PC-9 (cell line): ENCODE measurements at regions not wholly inside any gene's neighbourhood (a gene's known extent, or its start where the extent isn't known, plus 50 kb on each side); places are given as distances from the start of the nearest gene placed in this dataset.

Experiments used
- BruUV-seq: library from RNA; stranded (reverse); fragments of 400-500 nt; replicated peaks from 2 replicates; lab custom pipeline; 2021; lab: Mats Ljungman, UMichigan
- CTCF ChIA-PET: fragments of 300-600 bp; sonication (Branson Sonifier 250); formaldehyde crosslinking; loops from one replicate; lab custom pipeline; 2022; ENCODE audit warnings: antibody characterized with exemption; lab: Charles Lee
- POLR2A ChIA-PET: fragments of 300-600 bp; sonication (Branson Sonifier 250); formaldehyde crosslinking; loops from one replicate; lab custom pipeline; 2022; ENCODE audit warnings: antibody characterized with exemption; ENCODE audit not compliant: unreplicated experiment; lab: Charles Lee
- DNase-seq, 2 experiments: peaks; one replicate each; pipeline versions ENCODE4 v3.0.0 to v3.0.0-alpha.2; 2015 to 2022; ENCODE audit warnings: mixed read lengths in 1 of 2
- H2AFZ ChIP-seq: fragments of 200-600 bp; sonication (generic); 2 replicates; pipeline ENCODE4 v1.8.1; 2017; ENCODE audit warnings: antibody characterized with exemption
- H3F3A ChIP-seq: fragments of 200-600 bp; sonication (generic); 2 replicates; pipeline ENCODE4 v1.8.1; 2017; ENCODE audit warnings: antibody characterized with exemption, mild to moderate bottlenecking, low read depth; ENCODE audit not compliant: insufficient read depth
- H3K27ac ChIP-seq: fragments of 200-600 bp; sonication (generic); 2 replicates; pipeline ENCODE4 v1.6.1; 2016; ENCODE audit warnings: mixed run types
- H3K27me3 ChIP-seq: fragments of 200-600 bp; sonication (generic); 2 replicates; pipeline ENCODE4 v1.6.1; 2016; ENCODE audit warnings: low read depth, mixed run types; ENCODE audit not compliant: insufficient read depth
- H3K36me3 ChIP-seq: fragments of 200-600 bp; sonication (generic); 2 replicates; pipeline ENCODE4 v1.6.1; 2016; ENCODE audit warnings: low read depth, mixed run types
- H3K4me1 ChIP-seq: fragments of 200-600 bp; sonication (generic); replicated peaks from 2 replicates; pipeline ENCODE4 v1.6.1; 2016; ENCODE audit warnings: mixed run types; ENCODE audit not compliant: insufficient read depth
- H3K4me2 ChIP-seq: fragments of 200-600 bp; sonication (generic); 2 replicates; pipeline ENCODE4 v1.6.1; 2017; ENCODE audit warnings: mixed run types
- H3K4me3 ChIP-seq: fragments of 200-600 bp; sonication (generic); 2 replicates; pipeline ENCODE4 v1.6.1; 2016; ENCODE audit warnings: mixed run types
- H3K79me2 ChIP-seq: fragments of 200-600 bp; sonication (generic); 2 replicates; pipeline ENCODE4 v1.6.1; 2017; ENCODE audit warnings: low read depth, mixed run types
- H3K9me2 ChIP-seq: fragments of 200-600 bp; sonication (generic); 2 replicates; pipeline ENCODE4 v1.8.1; 2017; ENCODE audit warnings: mild to moderate bottlenecking; ENCODE audit not compliant: insufficient read depth
- H3K9me3 ChIP-seq: fragments of 200-600 bp; sonication (generic); 2 replicates; pipeline ENCODE4 v1.8.1; 2016; ENCODE audit warnings: low read depth; ENCODE audit not compliant: insufficient read depth
- H4K20me1 ChIP-seq: fragments of 200-600 bp; sonication (generic); 2 replicates; pipeline ENCODE4 v1.8.1; 2017; ENCODE audit not compliant: insufficient read depth
- CTCF ChIP-seq: fragments of 200-600 bp; sonication (generic); conservative IDR thresholded peaks from 2 replicates; pipeline ENCODE4 v1.6.1; 2017; ENCODE audit warnings: mixed run types, antibody characterized with exemption, mild to moderate bottlenecking, moderate library complexity
- EZH2 ChIP-seq: fragments of 200-600 bp; sonication (generic); IDR thresholded peaks from 2 replicates; pipeline ENCODE4 v1.8.0; 2017; ENCODE audit warnings: antibody characterized with exemption, low read depth
- intact Hi-C: fragments of 100-400 bp; cut with micrococcal nuclease; formaldehyde crosslinking; loops from one replicate; pipeline ENCODE4 v1.10.0; 2022; ENCODE audit not compliant: unreplicated experiment

- POLR2A ChIA-PET: no interaction called here
- Histone ChIP-seq H3K4me2 (no peak overlapping the region), H3K4me3 (no peak overlapping the region), H3K4me1 (no peaks in the 10 kb centered on the region), H3F3A (no peaks in the 10 kb centered on the region), H4K20me1 (no peaks in the 10 kb centered on the region), H2AFZ (no peak overlapping the region), H3K9me3 (no peaks in the 10 kb centered on the region), H3K79me2 (no peaks in the 10 kb centered on the region), H3K27me3 (no peaks in the 10 kb centered on the region), H3K27ac (no peak overlapping the region), H3K9me2 (no peaks in the 10 kb centered on the region), H3K36me3 (no peaks in the 10 kb centered on the region)
- CTCF ChIA-PET: no interaction called here
- TF ChIP-seq EZH2: no peak
- TF ChIP-seq CTCF: no peak
- BruUV-seq: no TSS peak
- DNase-seq: no peak
- intact Hi-C loops: no loop called here
These were observed 593.4 kb upstream of the NR2F2 start for GRCh38 chr15:95737060-95737459.

DNA sequence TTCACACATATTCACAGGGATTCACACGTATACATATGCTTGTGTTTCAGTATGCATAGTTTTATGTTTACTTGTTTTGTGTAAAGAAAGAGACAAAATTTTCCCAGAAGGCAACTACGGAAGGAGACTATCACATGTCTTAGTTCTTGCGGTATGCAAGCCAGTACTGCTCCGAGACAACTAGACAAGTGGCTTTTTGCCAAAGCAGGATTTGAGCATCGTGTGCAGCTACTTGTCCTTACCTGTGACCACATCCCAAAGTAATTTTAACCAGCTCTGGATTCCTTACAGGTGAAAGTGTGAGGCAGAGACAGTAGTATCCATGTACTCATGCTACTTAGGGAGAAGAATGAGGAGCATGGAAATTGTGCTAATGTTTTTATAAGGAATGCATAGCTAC, 591.4 kb upstream of the NR2F2 start:
- no peaks in the 10 kb centered on the region for H3K9me3 ChIP-seq
- no peak overlapping the region for H3K27ac ChIP-seq
- no TSS peak for BruUV-seq
- no peaks in the 10 kb centered on the region for H3F3A ChIP-seq
- DNase-seq: no peak
- H4K20me1 ChIP-seq: no peaks in the 10 kb centered on the region
- intact Hi-C loops: no loop called here
- H3K27me3 ChIP-seq: no peaks in the 10 kb centered on the region
- no peak overlapping the region for H3K4me2 ChIP-seq
- POLR2A ChIA-PET: no interaction called here
- H3K9me2 ChIP-seq: no peaks in the 10 kb centered on the region
- H3K4me1 ChIP-seq: no peaks in the 10 kb centered on the region
- no peak overlapping the region for H3K4me3 ChIP-seq
- no peaks in the 10 kb centered on the region for H3K79me2 ChIP-seq
- no peak for TF ChIP-seq EZH2
- TF ChIP-seq CTCF: no peak
- H2AFZ ChIP-seq: no peak overlapping the region
- CTCF ChIA-PET: no interaction called here
- no peaks in the 10 kb centered on the region for H3K36me3 ChIP-seq

DNA sequence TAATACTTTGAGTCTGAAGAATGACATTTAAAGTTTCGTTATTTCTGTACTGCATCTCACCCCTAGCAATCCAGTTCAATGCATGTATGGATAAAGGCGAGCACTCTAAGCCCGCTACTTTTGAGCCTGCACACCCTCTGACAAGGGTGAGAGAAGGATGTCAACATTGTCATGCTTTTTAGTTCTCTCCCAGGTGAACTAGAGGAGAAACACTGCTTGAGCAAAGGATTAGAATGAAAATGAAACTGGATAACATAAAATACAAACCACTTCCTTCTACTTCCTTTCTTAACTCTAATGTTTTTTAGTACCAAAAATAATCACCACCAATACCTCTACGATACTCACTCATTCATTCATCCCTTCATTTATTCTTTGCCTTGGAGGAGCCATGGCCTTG, 588.7 kb upstream of the NR2F2 start:
- ChIA-PET POLR2A (no interaction called here), CTCF (no interaction called here)
- Histone ChIP-seq H3K36me3 (no peaks in the 10 kb centered on the region), H3K9me2 (no peaks in the 10 kb centered on the region), H3K9me3 (no peaks in the 10 kb centered on the region), H3K79me2 (no peaks in the 10 kb centered on the region), H3K4me3 (no peak overlapping the region), H3K4me2 (no peak overlapping the region), H3K27me3 (no peaks in the 10 kb centered on the region), H4K20me1 (no peaks in the 10 kb centered on the region), H3K27ac (no peak overlapping the region), H2AFZ (no peak overlapping the region), H3F3A (no peaks in the 10 kb centered on the region), H3K4me1 (no peaks in the 10 kb centered on the region)
- BruUV-seq: no TSS peak
- intact Hi-C loops: no loop called here
- no peak for DNase-seq
- TF ChIP-seq EZH2: no peak

- Histone ChIP-seq H2AFZ (no peak overlapping the region), H3K9me3 (no peaks in the 10 kb centered on the region), H3K4me2 (no peak overlapping the region), H3K79me2 (no peaks in the 10 kb centered on the region), H4K20me1 (no peaks in the 10 kb centered on the region), H3K4me3 (no peak overlapping the region), H3K27me3 (no peaks in the 10 kb centered on the region), H3F3A (no peaks in the 10 kb centered on the region), H3K9me2 (no peaks in the 10 kb centered on the region), H3K4me1 (no peaks in the 10 kb centered on the region), H3K36me3 (no peaks in the 10 kb centered on the region), H3K27ac (no peak overlapping the region)
- POLR2A ChIA-PET: no interaction called here
- DNase-seq: no peak
- no peak for TF ChIP-seq EZH2
- CTCF ChIA-PET: no interaction called here
- no TSS peak for BruUV-seq
- intact Hi-C loops: no loop called here
These were observed 588.2 kb upstream of the NR2F2 start for GRCh38 chr15:95742256-95742655.
